ENCODE measurements at regions not wholly inside any gene's neighbourhood (a gene's known extent, or its start where the extent isn't known, plus 50 kb on each side); places are given as distances from the start of the nearest gene placed in this dataset.

DNA sequence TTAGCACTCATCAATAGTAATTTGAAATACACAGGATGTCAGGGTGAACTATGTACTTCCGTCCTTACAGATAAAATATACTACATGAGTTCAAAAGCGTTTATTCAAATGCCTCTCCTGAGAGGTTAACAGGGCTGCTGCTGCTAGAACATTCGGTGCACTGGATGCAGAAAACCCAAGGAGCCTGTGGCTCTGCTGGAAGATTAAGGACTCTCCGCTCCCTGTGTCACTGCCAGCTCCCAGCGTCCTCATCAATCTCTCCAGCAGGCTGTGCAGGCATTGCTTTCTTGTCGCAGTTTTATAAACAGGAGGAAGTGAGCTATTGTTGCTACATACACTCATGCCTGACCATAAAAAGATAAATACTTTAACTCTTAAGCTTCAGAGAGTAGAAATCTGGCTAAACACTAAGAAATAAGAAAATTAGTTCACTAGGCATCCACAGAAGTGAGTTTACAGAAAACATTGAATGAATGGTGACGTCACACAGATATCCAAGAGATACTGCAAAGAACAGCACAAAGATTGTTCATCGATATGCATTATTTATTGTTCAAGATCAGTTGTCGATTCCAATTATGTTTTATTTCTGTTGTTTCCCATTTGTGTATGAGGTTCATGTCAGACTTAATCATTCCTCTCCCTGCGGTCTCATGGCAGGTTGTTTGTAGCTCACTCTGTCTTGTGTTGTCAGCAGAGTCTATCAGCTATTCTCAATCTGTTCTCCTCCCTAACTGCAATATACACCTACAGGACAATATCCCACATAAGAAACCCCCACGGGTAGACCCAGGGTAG lies 127.9 kb upstream of the MON1B start:
- no peak for TF ChIP-seq POLR2A (IDR thresholded peaks at IDR 0.05)
- TF ChIP-seq, protein P1, sequence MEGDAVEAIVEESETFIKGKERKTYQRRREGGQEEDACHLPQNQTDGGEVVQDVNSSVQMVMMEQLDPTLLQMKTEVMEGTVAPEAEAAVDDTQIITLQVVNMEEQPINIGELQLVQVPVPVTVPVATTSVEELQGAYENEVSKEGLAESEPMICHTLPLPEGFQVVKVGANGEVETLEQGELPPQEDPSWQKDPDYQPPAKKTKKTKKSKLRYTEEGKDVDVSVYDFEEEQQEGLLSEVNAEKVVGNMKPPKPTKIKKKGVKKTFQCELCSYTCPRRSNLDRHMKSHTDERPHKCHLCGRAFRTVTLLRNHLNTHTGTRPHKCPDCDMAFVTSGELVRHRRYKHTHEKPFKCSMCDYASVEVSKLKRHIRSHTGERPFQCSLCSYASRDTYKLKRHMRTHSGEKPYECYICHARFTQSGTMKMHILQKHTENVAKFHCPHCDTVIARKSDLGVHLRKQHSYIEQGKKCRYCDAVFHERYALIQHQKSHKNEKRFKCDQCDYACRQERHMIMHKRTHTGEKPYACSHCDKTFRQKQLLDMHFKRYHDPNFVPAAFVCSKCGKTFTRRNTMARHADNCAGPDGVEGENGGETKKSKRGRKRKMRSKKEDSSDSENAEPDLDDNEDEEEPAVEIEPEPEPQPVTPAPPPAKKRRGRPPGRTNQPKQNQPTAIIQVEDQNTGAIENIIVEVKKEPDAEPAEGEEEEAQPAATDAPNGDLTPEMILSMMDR (IDR thresholded peaks at IDR 0.05): no peak
- no peaks in the 10 kb centered on the region for H3K27me3 ChIP-seq
- 28 to 41% methylated on average over 11 of the region's 11 CpGs for WGBS, 2 donors
- H3K9me3 ChIP-seq: no peaks in the 10 kb centered on the region
- no peaks in the 10 kb centered on the region for H3K36me3 ChIP-seq
- intact Hi-C loops (cut with DNase I): no loop called here
- no peak overlapping the region for H3K27ac ChIP-seq
- DNase-seq: no peak
- peaks cover 0 to 16% (median 0%) of the 10 kb centered on the region in 3 donors for H3K4me1 ChIP-seq
- no peak overlapping the region for H3K4me3 ChIP-seq

DNA sequence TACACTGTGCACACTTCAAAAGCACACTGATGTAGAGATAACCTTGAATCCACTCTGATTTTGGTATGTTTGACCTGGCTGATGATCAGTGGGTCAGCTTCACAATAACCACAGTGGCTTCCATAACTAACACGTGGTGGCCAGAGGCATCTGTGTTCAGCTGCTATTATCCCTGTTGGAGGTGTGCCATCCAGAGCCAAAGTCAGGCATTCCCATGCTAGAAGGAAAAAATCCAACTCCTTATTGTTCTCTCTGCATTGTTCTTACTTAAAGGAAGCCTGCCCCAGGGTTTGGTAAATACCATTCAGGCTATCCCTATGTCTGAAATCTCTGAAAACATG lies 127.3 kb upstream of the MON1B start:
- intact Hi-C loops (cut with DNase I): no loop called here
- H3K4me1 ChIP-seq: peaks cover 0 to 16% (median 0%) of the 10 kb centered on the region in 3 donors
- H3K9me3 ChIP-seq: no peaks in the 10 kb centered on the region
- H3K27ac ChIP-seq: no peak overlapping the region
- no peaks in the 10 kb centered on the region for H3K36me3 ChIP-seq
- 0% methylated on average over 1 of the region's 1 CpG; no CpG with 5 or more reads in 1 of the 2 donors for WGBS, 2 donors
- TF ChIP-seq, protein P1 (IDR thresholded peaks at IDR 0.05): no peak
- no peaks in the 10 kb centered on the region for H3K27me3 ChIP-seq
- no peak for DNase-seq
- H3K4me3 ChIP-seq: no peak overlapping the region

DNA sequence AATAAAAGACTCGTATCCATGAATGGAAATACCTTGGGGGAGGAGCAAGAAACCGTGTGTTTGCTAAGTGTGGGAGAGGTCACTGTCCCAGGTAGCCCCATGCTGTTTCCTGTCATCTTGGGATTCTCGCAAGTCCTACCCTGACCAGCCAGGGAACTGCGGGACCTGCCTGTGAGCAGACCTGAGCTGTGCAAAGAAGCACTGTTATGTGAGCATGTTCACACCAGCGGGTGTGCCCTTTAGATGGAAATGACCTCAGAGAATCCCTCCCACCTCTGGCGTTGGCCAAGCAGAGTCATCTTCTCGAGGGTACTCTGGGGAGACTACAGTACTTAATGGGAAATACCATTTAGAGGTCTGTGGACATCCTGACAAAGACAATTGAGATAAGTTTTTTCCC lies 127.0 kb upstream of the MON1B start:
- H3K9me3 ChIP-seq: no peaks in the 10 kb centered on the region
- intact Hi-C loops (cut with DNase I): no loop called here
- TF ChIP-seq, protein P1 (IDR thresholded peaks at IDR 0.05): no peak
- TF ChIP-seq POLR2A (IDR thresholded peaks at IDR 0.05): no peak
- H3K27ac ChIP-seq: no peak overlapping the region
- no peak overlapping the region for H3K4me3 ChIP-seq
- no peaks in the 10 kb centered on the region for H3K36me3 ChIP-seq
- H3K4me1 ChIP-seq: peaks cover 0 to 16% (median 0%) of the 10 kb centered on the region in 3 donors
- no peak for DNase-seq
- WGBS, 2 donors: 41 to 56% methylated on average over 4 to 5 of the region's 7 CpGs
- no peaks in the 10 kb centered on the region for H3K27me3 ChIP-seq

DNA sequence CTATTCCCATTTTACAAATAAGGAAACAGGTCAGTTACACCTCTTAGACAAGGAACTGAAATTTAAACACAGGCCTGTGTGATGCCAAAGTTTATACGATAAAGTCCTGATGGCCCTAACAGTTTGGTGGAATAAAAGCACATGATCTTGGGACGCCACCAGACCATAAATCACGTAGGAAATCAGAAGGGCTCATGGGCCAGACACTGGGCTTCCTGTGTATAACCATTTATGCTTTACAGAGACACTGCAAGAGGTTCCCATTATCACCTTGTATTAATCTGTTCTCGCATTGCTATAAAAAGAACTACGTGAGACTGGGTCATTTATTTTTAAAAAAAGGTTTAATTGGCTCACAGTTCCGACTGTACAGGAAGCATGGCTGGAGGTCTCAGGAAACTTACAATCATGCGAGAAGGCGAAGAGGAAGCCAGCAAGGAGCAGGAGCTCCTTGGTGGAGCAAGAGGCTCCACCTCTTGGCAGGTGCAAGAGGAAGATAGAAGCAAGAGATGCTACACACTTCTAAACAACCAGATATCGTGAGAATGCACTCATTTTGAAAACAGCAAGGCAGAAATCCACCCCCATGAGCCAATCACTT lies 124.0 kb upstream of the MON1B start:
- WGBS, 2 donors: 43 to 61% methylated on average over 8 to 9 of the region's 9 CpGs
- Histone ChIP-seq H3K9me3 (no peaks in the 10 kb centered on the region), H3K4me3 (no peak overlapping the region), H3K36me3 (no peaks in the 10 kb centered on the region), H3K27me3 (no peaks in the 10 kb centered on the region), H3K4me1 (peaks cover 0 to 16% (median 0%) of the 10 kb centered on the region in 3 donors), H3K27ac (no peak overlapping the region)
- no peak for DNase-seq
- intact Hi-C loops (cut with DNase I): no loop called here
- TF ChIP-seq POLR2A (IDR thresholded peaks at IDR 0.05): no peak
- TF ChIP-seq, protein P1 (IDR thresholded peaks at IDR 0.05): no peak

DNA sequence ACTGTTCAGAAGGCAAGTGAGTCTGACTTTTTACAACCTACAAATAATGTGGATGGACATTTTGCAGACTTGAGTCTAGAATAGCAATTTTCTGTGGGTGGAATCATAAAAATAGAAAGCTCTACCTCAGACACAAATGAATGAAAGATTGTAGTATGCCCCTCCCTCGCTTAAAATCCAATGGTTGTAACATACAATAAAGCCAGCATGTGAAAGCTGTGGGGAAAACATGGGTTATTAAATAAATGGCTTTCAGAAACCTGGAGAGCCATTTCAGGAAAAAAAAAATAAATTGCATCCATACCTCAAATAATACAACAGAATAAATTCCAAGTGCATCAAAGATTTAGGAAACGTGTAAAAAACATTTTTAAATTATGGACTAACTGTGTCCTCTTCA lies 123.1 kb upstream of the MON1B start:
- H3K4me3 ChIP-seq: no peak overlapping the region
- H3K36me3 ChIP-seq: no peaks in the 10 kb centered on the region
- WGBS, 2 donors: 27 to 31% methylated on average over 2 of the region's 2 CpGs
- DNase-seq: no peak
- H3K9me3 ChIP-seq: no peaks in the 10 kb centered on the region
- TF ChIP-seq, protein P1 (IDR thresholded peaks at IDR 0.05): no peak
- no peak for TF ChIP-seq POLR2A (IDR thresholded peaks at IDR 0.05)
- no peak overlapping the region for H3K27ac ChIP-seq
- no peaks in the 10 kb centered on the region for H3K27me3 ChIP-seq
- H3K4me1 ChIP-seq: peaks cover 0 to 12% (median 0%) of the 10 kb centered on the region in 3 donors
- intact Hi-C loops (cut with DNase I): no loop called here
